ENCODE measurements at regions not wholly inside any gene's neighbourhood (a gene's known extent, or its start where the extent isn't known, plus 50 kb on each side); places are given as distances from the start of the nearest gene placed in this dataset.
"Not testable (repeated sequence)": the region's sequence is repeated elsewhere in the genome, so short reads cannot be mapped to it uniquely, and the experiment has no call there.

DNA sequence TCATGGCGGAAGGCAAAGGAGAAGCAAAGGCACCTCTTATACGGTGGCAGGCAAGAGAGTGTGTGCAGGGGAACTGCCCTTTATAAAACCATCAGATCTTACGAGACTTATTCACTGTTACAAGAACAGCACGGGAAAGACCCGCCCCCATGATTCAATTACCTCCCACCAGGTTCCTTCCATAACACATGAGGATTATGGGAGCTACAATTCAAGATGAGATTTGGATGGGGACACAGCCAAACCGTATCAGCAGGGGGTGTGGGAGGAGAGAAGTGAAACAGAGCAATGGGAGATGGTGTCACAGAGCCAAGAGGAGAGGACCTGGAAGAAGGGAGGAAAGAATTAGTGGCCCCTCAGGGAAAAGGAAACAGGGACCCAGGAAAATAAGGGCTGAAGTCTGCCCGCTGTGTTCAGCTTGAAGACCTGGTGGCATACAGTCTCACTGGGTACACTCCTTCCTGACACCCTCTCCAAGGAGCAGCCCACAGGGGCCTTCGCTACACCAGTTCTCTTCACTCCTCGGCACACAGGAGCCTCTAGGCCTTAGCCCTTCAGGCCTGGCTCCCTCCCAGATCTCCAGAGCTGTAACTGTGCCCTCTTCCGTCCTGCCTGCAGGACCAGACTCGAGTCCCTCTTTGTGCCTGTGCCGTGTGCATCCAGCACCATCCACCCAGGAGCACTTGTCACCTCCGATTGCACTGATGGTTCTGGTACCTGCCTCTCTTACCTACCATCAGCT lies 262.1 kb downstream of the EIPR1 start:
- DNase-seq = no peak

DNA sequence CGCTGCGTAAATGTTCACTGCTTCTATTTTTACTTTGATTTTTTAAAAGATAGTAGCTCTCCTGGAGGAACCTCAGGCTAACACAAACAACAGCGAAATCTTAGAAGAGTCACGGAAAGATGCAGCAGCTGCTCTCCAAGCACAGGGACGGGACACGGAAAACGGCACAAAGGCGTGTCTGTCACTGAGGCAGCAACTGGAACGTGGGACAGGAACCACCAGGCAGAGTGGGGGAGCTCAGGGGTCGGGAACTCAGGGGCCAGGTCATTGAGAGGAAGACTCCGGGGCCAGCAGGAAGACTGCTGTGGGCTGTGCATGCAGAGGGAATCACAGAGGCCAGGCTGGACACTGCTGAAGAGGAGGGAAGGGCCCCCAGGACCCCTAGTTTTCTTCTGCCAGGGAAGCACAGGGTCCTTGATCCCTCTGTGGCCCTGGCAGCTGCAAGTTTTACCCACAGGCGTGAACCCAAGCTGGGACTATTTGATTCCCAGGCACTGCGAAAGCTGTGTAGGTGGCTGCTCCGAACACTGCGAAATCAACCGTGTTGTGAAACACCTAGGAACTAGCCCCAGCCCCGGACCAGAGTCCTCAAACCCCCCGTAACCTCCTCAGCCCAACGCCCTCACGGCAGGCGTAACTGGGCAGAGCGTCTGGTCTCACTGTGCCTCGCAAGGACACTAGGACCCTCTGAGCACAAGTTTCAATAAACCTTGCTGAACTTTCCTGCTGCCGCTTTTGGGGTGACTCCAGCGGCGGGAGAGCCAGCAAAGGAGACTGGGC lies 263.0 kb downstream of the EIPR1 start:
- no peak for DNase-seq

DNA sequence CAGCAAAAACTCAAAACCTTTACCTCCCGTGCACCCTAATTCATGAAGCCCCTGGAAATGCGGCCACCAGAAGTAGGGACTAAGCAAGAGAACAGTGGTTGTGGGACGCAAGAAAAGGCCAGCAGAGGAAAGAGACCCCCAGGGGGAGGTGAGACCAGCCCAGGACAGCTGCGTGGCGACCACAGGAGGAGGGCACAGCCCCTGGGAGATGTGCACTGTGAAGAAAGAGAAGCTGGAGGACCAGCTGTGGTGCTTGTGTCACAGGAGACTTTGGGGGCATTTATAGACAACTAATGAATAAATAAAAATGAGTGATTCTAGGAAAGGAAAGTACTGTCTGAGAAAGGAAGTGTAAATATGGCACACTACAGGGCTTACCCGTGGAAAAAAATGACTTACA lies 263.8 kb downstream of the EIPR1 start:
- DNase-seq = no peak

DNA sequence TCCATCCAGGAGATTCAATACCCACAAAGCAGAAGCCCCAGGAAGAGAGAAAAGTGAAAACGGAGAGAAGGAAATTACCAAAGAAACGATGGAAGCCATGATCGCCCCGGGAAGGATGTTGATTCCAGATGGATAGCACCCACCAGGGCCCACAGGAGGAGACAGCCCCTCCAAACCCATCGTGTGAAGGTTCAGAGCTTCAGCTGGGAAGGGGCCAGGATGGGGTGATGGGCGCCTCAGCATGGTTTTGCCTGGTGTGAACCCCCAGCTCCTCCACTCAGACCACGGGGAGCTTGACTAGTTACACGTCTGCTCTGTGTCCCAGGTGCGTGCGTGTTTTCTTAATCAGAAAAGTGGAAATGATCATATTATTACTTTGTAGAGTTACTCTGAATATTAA lies 264.5 kb downstream of the EIPR1 start:
- no peak for DNase-seq

DNA sequence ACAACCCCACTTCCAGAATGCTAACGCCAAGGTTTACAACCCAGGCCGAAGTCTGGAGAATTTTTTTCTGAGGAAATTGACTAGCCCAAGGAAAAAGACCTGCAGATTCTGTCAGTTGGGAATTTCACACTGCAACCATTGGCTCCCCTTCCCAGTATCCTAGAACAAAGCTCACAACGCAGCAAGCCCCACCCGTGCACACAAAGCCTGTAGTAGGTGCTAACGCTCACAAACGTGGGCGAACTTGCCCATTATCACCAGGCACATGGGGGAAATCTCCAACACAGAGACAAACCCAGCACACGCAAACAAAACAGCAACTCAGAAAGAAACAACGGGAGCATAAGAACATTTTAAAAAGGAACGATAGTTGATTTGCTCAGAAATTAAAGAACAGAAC lies 265.1 kb downstream of the EIPR1 start:
- DNase-seq = no peak

DNA sequence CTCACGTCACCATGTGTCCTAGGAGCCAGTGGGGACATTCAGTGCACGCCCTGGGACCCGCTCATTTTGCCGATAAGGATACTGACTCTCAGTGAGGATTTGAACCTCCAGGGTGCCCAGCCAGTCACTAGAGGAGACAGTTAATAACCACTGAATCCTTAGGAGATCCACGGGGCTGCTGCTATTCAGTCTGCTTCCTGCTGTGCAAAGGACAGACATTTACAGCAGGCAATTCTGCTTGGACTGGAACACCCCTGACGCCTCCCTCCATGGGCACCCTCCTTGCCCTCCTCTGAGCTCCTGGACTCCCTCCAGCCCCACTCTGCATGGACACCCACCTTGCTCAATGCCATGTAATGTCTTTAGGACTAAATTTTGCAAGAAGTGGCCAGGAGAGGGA lies 265.5 kb downstream of the EIPR1 start:
- DNase-seq = no peak

DNA sequence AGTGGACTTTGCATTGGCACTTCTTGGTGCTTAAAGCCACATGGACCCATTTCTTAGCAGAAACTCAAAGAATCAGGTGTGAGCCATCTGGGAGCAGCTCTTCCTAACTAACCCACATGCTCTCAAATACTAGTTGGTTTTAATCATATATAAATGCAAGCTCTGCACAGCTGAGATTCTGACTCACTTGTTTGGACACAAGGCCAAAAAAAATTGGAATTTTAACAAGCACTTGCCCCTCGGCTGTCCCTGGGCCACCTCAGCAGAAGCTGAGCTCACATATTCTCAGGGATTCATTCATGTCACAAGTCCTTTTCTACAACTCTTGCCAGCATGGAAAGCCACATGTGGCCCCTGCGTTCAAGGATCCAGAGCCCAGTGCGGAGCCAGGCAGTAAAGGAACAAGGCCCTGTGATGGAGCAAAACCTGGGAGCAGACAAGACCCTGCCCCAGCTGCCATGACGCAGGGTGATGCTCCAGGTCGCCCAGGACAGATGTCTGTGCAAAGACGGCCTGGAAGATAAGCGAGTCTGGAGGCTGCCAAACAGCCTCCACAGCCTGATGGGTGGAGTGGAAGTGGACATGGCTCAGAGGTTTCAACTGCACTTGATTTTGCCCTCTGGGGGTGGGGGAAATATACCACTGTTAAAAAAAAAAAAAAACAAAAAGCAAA lies 266.5 kb downstream of the EIPR1 start:
- no peak for DNase-seq

DNA sequence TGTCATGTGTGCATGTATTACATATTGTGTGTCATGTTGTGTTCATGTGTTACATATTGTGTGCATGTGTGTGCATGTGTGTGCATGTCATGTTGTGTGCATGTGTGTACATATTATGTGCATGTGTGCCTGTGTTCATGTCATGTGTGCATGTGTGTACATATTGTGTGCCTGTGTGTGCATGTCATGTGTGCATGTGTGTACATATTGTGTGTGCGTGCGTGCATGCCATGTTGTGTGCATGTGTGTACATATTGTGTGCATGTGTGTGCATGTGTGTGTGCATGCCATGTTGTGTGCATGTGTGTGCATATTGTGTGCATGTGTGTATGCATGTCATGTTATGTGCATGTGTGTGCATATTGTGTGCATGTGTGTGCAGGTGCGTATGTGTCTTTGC lies 267.1 kb downstream of the EIPR1 start:
- no peak for DNase-seq

DNA sequence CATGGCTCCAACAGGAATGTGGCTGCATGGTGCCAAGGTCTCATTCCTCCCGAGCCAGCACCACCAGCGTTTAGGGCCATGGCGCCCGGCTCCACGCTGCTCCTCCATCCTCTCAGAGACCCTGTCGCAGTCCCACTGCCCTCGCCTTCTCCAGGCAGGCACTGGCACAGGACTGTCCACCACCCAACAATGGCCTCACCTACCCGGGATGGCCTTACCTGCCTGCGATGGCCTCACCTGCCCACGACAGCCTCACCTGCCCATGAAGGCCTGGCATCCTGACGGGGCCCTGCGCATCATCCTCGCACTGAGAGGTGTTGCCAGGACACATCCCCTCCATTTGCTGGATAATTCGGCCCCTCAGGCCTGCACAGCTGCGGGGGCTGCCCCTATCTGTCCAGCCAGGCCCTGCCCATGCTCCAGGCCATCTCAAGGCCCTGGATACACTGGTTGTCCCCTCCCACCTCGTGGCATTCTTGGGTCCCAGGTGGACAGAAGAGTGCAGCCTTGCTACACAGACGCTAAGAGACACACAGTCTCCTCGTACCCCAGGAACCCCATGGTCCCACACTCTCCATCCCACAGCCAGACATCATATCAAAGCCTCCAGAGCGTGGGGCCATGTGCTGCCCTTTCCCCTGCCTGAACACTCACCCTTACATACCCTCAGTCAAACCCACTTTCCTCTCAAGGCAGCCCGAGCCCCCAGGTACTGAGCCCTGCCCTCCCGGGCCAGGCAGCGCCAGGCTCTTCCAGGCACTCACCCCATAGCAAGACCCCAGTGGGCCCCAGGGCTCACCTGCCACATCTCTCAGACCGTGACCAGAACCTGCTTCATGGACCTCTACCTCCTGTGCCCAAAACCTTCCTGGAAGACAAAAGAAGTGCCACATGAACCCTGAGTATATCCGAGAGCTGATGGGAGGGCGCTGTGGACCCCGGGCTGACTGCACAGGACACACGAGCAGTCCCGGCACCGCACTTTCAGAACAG lies 268.6 kb downstream of the EIPR1 start:
- DNase-seq = no peak

DNA sequence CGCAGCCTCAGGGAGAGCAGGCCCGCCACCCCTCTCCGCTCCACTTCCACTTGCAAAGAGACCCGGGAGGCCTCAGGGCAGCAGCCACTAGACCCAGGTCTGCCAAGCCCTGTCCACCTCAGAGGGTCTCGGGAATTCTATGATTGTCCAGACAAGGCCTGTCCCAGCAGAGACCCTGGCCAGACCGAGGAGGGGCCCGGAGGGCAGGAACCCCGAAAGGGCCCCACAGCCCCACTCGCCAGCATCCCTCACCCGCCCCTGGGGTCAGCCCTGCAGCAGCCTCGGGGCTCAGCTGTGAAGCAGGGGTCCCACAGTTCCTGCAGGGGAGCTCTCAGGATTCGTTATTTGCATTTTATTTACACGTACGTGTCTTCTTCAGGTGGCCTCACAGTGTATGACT lies 269.5 kb downstream of the EIPR1 start:
- no peak for DNase-seq

DNA sequence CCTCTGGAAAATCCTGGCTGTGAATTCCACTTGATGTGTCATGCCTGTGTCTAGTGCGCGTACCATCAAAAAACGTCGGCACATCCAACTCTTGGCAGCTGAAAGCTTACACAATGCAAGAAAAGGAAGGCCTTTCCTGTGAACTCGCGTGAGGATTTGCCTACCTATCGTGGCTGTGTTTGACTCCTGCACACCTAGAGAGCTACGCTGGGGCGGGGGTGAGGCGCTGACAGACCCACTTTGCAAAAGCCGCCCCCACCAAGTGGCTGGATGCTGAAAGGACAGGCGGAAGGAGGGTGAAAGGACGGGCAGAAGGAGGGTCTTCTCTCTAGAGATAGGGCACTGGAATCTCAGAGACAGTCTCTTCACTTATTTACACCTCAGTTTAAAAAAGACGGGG lies 270.1 kb downstream of the EIPR1 start:
- DNase-seq = no peak

DNA sequence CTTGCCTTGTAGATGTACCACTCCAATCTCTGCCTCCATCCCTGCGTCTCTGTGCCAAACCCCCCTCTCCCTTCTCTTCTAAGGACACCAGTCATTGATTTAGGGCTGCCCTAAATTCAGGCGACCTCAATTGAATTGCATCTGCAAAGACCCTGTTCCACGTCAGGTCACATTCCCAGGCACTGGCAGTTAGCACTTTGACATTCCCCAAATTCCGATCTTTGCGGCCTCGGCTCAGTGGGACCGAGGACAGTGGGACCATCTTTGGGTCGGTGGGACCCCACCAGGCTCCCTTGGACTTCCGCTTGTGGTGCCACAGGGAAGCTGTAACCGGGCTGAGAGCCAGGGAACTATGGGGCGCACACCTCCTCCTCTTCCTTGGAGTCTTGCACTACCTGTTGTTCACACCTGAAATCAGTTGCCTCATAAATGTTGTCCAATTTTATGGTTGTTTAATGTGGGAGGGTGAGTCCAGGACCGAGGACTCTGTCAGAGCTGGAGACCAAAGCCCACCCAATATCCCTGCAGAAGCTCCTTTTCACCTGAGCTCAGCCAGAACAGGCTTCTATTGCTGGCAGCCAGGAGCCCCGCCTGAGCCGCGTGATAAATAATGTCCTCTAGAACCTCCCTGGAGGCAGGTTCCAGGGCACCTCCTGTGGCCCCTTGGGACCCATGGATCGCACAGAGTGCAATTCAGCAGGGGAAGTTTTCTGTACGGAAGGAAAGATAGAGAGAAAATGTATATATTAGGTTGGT lies 271.6 kb downstream of the EIPR1 start:
- no peak for DNase-seq

DNA sequence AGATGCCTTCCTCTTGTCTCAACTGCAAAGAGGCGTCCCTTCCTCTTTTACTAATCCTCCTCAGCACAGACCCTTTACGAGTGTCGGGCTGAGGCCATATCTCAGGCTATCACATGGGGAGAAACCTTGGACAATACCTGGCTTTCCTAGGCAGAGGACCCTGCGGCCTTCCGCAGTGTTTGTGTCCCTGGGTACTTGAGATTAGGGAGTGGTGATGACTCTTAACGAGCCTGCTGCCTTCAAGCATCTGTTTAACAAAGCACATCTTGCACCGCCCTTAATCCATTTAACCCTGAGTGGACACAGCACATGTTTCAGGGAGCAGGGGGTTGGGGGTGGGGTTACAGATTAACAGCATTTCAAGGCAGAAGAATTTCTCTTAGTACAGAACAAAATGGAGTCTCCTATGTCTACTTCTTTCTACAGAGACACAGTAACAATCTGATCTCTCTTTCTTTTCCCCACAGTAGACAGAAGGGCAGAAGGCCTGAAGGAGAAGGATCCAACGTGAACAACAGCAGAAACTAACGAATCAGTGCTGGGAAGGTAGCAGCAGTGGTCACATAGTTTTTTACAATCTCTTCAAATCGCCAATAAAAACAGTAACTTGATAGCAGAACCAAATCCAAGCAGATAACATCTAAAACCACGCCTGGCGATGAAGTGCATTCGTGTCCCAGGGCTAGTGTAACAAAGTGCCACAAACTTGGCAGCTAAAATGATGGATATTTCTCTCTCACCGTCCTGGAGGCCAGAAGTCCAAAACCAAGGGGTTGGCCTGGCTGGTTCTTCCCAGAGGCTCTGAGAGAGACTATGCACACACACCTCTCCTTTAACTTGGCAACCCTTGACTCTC lies 272.4 kb downstream of the EIPR1 start:
- not testable (repeated sequence) for DNase-seq

DNA sequence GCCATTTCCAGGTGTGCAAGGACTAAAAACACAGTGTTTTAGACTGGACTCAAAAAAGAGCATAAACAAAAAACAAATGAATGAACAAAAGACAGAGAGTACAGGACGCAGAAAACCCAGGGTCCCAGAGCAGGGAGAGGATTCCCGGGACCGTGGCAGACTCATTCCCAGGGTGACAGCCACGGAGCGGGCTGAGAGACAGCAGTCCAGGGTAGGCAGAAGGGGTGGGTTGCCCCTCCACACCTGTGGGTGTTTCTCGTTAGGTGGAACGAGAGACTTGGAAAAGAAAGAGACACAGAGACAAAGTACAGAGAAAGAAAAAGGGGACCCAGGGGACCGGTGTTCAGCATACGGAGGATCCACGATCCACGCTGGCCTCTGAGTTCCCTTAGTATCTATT lies 273.4 kb downstream of the EIPR1 start:
- no peak for DNase-seq

DNA sequence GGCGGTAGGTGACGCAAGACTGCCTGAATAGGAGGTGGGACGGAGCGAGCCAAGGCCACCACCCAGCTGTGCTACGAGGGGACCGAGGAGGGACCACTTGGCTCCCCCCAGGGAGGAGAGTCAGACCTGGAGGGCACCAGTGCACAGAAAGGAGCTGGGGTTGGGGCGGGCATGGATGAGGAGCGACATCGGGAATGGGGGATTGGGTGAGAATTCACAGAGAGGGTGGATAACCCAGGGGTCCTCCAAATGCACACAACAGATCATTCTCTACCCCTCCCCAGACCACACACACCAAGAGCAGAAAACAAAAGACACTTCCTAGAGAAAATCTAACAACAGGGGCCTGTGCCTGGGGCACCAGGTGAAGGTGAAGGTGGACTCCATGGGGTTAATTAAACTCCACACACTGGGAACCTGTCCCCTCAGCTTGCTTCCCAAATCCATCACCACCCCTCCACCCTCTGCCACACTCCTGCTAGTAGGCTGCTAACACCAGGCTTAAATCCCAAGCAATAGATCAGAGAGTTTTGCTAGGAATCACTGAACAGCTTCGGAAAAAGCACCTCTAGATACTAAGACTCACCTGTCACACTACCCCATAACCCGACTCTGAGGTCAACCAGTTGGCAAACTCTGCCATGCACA lies 274.6 kb downstream of the EIPR1 start:
- DNase-seq = no peak

DNA sequence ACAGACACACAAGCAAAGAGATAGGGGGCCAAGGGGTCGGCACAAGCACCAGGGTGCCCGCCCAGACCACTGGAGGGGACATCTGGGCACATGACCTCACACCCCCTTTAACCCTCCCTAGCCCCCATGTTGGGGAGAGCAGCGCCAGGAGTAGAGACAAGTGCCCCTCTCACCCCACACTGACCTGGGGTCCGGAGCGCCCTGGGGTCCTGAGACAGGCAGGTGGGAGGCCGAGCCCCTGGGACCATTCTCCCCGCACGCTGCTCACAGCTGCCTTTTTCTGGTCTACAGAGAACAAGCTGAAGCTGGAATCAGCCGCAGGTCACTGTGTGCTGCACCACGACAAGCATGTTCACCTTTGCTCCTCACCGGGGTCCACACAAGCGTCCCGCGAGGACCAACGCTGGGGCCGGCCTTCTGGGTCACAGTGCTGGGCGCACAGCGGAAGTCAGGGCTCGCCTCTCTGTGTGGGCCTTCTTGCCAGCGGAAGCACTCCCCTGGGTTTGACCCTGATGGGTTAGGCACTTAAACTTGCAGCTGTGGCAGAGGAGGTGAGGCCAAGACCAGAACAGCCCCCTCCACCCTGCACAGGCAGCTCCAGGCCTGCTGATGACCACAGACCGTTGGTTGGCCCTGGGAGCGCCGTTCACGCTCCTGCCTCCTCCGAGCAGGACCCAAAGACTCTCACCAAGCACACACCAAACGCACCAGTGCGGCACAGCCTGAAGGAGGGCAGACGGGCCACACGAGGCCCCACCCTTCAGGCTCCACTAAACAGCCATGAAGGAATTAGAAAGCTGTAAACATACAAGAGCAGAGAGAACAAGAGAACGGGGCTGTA lies 275.3 kb downstream of the EIPR1 start:
- DNase-seq = no peak

DNA sequence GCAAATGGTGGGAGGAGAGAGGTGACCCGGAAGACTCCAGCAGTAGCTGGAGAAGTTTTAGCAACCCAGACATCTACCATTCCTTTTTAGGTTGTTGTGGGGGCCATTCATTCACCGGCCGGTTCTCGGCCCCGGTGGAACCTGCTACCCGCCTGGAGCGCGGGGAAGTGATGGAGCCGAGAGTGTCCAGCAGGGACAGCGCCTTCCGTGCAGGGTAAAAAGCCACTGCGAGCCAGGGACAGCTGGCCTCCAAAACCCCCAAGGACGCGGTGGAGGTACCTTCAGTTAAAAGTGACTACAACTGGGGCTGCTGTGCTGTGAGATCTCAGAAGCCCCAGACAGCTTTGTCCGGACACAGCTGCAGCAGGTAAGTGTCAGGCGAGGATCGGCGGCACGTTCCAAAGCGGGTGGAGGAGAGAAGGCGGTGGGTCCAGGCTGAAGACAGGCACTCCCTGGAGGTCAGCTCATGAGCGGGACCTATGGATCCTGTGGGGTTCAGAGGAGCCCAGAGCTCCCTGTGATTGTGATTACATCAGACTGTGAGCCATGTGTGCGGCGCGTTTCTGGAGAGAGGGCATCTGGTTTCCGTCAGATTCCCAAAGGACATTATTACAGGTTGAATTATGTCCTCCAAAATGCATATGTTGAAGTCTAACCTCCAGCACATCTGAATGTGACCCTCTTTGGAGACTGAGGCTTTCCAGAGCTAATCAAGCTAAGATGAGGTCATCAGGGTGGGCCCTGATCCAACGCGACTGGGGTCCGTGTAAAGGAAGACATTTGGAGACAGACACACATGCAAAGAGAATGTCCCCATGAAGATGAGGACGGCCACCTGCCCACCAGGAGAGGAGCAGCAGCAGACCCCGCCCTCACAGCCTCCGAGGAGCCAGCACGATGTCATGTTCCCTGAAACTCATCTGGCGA lies 276.3 kb downstream of the EIPR1 start:
- no peak for DNase-seq

DNA sequence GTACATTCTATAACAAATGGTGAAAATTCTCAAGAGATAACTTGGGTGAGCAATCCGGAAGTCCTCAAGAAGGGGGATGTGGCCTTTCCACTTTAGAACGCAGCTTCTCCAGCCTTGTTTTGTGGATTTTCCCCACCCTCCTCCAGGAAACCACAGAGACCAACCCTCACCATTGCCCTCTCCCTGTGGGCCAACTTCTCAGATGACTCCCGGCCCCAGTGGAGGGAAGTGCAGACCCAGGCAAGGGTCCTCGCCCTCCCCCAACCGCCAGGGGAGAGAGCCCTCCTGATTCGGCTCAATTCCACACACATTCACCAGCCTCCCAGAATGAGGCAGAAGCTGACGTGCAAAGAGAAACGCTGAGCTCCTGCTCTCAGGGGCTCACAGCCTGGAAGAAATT lies 277.2 kb downstream of the EIPR1 start:
- no peak for DNase-seq
